Lower leg skin (tissue), 4 donors: ENCODE measurements at regions not wholly inside any gene's neighbourhood (a gene's known extent, or its start where the extent isn't known, plus 50 kb on each side); places are given as distances from the start of the nearest gene placed in this dataset.

Experiments
- DNase-seq, 2 donors: peaks; one replicate each; pipeline ENCODE4 v3.0.0-alpha.2; 2019; ENCODE audit warnings: low spot score in 2 of 2
- H3K4me3 ChIP-seq: fragments of 200-600 bp; sonication (generic); 2 replicates; pipeline ENCODE4 v1.5.1; 2017; ENCODE audit warnings: mild to moderate bottlenecking, low read depth; ENCODE audit not compliant: poor library complexity, severe bottlenecking
- POLR2A ChIP-seq, 2 donors: fragments of 450-650 bp; IDR thresholded peaks; one replicate each; pipeline ENCODE4 v1.6.1; 2016 to 2017; ENCODE audit warnings: antibody characterized with exemption in 2 of 2, mild to moderate bottlenecking in 1 of 2, moderate library complexity in 1 of 2
- WGBS, 2 donors: methylation state at CpG; one replicate each; pipeline ENCODE4 v1.1.5; 2018; 5-methylcytosine and 5-hydroxymethylcytosine counted together
- intact Hi-C: fragments of 100-400 bp; cut with DNase I; formaldehyde crosslinking; loops from one replicate; pipeline ENCODE4 v1.15.0; 2023; ENCODE audit warnings: low total_unique reads
- TF ChIP-seq, protein P1 (sequence below), 3 donors: fragments of 450-650 bp; IDR thresholded peaks; one replicate each; pipeline ENCODE4 v1.5.1; 2016; ENCODE audit warnings: antibody characterized with exemption in 3 of 3, mild to moderate bottlenecking in 3 of 3, moderate library complexity in 2 of 3

DNA sequence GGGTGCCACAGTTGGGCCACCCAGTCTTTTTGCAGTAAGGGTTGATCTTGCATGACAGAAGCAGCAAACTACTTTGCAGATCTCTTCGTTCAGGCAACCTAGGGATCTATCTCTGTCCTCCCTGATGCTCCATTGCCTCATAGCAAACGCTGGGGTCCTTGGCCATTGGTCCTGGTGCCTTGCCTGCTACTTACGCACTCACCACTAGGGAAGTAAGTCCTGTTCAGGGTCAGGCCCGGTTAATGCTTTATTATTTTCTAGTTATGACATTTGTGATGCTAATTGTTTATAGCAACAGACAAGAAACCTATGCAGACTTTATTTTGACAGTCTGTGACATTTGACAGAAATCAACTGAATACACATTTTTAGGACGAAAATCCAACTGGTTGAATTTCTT, 326.5 kb upstream of the FMN2 start:
- H3K4me3 ChIP-seq = no peak overlapping the region
- TF ChIP-seq, protein P1, sequence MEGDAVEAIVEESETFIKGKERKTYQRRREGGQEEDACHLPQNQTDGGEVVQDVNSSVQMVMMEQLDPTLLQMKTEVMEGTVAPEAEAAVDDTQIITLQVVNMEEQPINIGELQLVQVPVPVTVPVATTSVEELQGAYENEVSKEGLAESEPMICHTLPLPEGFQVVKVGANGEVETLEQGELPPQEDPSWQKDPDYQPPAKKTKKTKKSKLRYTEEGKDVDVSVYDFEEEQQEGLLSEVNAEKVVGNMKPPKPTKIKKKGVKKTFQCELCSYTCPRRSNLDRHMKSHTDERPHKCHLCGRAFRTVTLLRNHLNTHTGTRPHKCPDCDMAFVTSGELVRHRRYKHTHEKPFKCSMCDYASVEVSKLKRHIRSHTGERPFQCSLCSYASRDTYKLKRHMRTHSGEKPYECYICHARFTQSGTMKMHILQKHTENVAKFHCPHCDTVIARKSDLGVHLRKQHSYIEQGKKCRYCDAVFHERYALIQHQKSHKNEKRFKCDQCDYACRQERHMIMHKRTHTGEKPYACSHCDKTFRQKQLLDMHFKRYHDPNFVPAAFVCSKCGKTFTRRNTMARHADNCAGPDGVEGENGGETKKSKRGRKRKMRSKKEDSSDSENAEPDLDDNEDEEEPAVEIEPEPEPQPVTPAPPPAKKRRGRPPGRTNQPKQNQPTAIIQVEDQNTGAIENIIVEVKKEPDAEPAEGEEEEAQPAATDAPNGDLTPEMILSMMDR (IDR thresholded peaks at IDR 0.05) = no peak
- no peak for TF ChIP-seq POLR2A (IDR thresholded peaks at IDR 0.05)
- intact Hi-C loops = no loop called here
- WGBS, 2 donors = 87 to 90% methylated on average over 5 of the region's 5 CpGs
- no peak for DNase-seq

DNA sequence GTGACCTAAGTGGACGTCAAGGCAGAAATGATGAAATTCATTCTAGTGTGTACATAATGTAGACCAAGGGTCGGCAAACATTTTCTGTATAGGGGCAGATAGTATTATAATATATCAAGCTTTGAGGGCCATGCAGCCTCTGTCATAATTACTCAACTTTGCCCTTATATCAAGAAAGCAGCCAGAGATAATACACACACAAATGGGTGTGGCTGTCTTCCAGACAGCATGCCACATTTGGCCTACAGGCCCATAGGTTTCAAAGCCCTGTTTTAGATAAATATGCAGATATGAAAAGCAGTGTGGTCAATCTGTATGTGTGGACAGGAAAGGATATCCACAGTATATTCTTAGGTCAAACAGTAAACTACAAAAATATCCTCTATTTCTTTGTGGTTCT, 320.1 kb upstream of the FMN2 start:
- DNase-seq = no peak
- WGBS, 2 donors = 89 to 92% methylated on average over 2 of the region's 2 CpGs
- intact Hi-C loops = no loop called here
- no peak overlapping the region for H3K4me3 ChIP-seq
- TF ChIP-seq, protein P1 (IDR thresholded peaks at IDR 0.05) = no peak
- no peak for TF ChIP-seq POLR2A (IDR thresholded peaks at IDR 0.05)

DNA sequence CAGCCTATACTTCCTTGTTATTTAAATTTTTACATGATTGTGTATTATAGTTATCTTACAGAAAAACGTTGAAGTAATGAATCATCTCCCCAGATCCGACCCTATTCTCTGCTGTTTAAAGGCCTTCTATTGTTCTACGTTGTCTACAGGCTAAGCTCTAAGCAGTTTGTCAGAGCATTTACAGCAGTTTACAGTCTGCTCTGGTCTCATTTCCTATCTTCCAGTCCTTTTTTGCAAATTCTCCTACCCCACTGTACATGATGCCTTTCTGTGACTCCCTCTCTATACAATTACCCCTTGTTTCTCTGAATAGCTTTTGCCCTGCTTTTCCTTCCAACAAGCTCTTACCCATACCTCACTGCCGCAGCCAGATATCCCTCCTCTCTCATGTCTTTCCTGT, 319.2 kb upstream of the FMN2 start:
- WGBS, 2 donors = 53 to 63% methylated on average over 4 of the region's 4 CpGs
- DNase-seq = no peak
- TF ChIP-seq POLR2A (IDR thresholded peaks at IDR 0.05) = no peak
- TF ChIP-seq, protein P1 (IDR thresholded peaks at IDR 0.05) = no peak
- no peak overlapping the region for H3K4me3 ChIP-seq
- intact Hi-C loops = no loop called here

DNA sequence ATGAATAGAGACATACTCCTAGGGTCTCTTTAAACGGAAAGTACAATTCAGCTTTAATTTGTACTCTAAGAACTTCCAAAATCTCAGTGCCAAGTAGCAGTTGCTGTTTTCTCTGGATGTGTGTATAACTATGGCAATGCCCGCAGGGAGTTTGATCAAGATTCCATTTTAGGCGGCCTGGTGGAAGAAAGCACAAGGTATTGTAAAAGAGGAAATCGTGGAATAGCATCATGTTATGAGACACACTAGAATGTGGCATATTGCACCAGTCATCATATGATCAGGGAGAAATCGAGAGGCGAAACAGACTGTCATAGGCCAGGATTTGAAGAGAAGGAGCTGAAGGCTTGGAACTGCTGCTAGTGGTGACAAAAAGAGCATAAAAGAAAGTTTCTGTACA, 316.2 kb upstream of the FMN2 start:
- DNase-seq = no peak
- intact Hi-C loops = no loop called here
- H3K4me3 ChIP-seq = no peak overlapping the region
- WGBS, 2 donors = 69% methylated on average over 6 of the region's 6 CpGs
- TF ChIP-seq, protein P1 (IDR thresholded peaks at IDR 0.05) = no peak
- TF ChIP-seq POLR2A (IDR thresholded peaks at IDR 0.05) = no peak

DNA sequence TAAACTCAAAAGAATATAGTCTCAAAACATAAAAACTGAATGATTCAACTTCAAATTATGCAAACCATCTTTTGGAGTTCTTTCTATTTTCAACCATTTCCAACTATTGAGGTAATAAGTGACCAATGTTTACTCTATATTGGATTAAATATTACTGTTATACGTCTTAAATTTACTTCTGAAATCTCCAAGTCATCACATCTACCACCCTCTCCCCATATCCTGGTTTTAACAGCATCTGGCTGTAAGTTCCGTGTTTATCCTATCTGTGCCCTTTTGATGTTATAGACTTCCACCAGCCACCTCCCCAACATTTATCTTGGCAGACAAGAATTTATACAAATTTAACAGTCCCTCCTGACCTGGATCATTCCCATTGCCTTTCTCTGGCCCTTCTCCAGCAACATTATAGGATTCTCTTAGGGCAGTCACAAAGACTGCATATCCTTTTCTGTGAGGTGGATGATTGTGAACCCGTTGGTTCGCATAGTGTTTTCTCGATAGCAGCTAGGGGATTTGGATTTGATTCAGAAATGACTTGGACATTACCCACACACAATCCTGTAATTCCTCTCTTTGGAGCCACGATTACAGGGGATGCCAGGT, 313.4 kb upstream of the FMN2 start:
- no peak overlapping the region for H3K4me3 ChIP-seq
- no peak for DNase-seq
- no peak for TF ChIP-seq POLR2A (IDR thresholded peaks at IDR 0.05)
- TF ChIP-seq, protein P1 (IDR thresholded peaks at IDR 0.05) = no peak
- intact Hi-C loops = no loop called here
- WGBS, 2 donors = 66 to 72% methylated on average over 6 of the region's 6 CpGs

DNA sequence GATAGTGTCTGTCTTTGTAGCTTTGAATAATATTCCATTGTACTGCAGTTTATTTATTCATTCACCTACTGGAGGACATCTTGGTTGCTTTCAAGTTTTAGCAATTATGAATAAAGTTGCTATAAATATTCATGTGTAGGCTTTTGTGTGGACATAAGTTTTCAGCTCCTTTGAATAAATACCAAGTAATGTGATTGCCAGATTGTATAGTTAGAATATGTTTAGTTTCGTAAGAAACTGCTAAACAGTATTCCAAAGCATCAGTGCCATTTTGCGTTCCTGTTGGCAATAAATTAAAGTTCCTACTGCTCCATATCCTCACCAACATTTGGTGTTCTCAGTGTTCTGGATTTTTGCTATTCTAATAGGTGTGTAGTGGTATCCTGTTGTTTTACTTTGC, 311.7 kb upstream of the FMN2 start:
- H3K4me3 ChIP-seq = no peak overlapping the region
- WGBS, 2 donors = 86 to 87% methylated on average over 2 of the region's 2 CpGs
- no peak for TF ChIP-seq POLR2A (IDR thresholded peaks at IDR 0.05)
- TF ChIP-seq, protein P1 (IDR thresholded peaks at IDR 0.05) = no peak
- intact Hi-C loops = no loop called here
- DNase-seq = no peak
